ENCODE measurements at regions not wholly inside any gene's neighbourhood (a gene's known extent, or its start where the extent isn't known, plus 50 kb on each side); places are given as distances from the start of the nearest gene placed in this dataset.

DNA sequence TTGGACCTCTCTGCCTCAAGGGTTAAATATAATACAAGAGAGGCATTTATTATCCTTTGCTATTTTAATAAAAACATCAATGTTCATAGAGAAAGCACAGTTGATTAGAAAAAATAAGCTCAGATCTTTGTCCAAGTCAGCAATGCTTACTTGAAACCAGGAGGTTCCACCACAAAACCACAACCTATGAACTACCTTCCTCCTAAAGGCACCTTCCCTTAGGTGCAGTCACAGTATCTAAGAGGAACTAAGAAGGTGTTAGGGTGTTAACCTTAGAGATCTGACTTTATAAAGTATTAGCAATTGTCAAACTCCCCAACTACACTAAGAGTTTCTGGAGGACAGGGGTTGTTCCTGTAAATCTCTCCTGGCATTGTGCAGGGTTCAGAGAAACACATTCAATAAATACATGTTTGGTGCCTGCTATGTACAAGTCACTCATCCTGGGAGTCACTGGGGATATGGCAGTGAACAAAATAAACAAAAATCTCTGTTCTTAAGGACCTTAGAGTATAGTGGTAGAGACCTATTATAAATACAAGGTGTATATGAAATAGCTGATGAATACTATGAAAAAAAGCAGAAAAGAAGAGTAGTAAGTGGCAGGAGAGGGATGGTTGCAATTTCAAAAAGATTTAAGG lies 208.6 kb downstream of the NFKBIZ start:
- Histone ChIP-seq H3K4me3 (ENCODE audit: low read depth, low read length) (no peak overlapping the region), H3K36me3 (ENCODE audit: control insufficient read depth, insufficient read depth, low read length) (no peaks in the 10 kb centered on the region), H3K27me3 (ENCODE audit: control insufficient read depth, insufficient read depth, low read length) (no peaks in the 10 kb centered on the region)
- no peak for TF ChIP-seq CTCF (IDR thresholded peaks at IDR 0.05; ENCODE audit: insufficient read depth, low read depth, low read length)
- ChIA-PET POLR2A (no interaction called here), CTCF (no interaction called here)
- DNase-seq (ENCODE audit: low read depth): no peak

GRCh38 chr3:102059145-102059943 lies 210.0 kb downstream of the NFKBIZ start:
- no peak for DNase-seq (ENCODE audit: low read depth)
- Histone ChIP-seq H3K4me3 (ENCODE audit: low read depth, low read length) (no peak overlapping the region), H3K27me3 (ENCODE audit: control insufficient read depth, insufficient read depth, low read length) (no peaks in the 10 kb centered on the region), H3K36me3 (ENCODE audit: control insufficient read depth, insufficient read depth, low read length) (no peaks in the 10 kb centered on the region)
- no peak for TF ChIP-seq CTCF (IDR thresholded peaks at IDR 0.05; ENCODE audit: insufficient read depth, low read depth, low read length)
- CTCF ChIA-PET: interaction anchor here (1.6 kb wide), 1 partner anchor 8 kb away, joined by 5 read pairs; no protein-coding TSS in a partner anchor
- POLR2A ChIA-PET: no interaction called here

GRCh38 chr3:102060814-102061213 lies 211.5 kb downstream of the NFKBIZ start:
- Histone ChIP-seq H3K36me3 (ENCODE audit: control insufficient read depth, insufficient read depth, low read length) (no peaks in the 10 kb centered on the region), H3K4me3 (ENCODE audit: low read depth, low read length) (no peak overlapping the region), H3K27me3 (ENCODE audit: control insufficient read depth, insufficient read depth, low read length) (no peaks in the 10 kb centered on the region)
- POLR2A ChIA-PET: interaction anchor here (0.6 kb wide), 1 partner anchor 298 kb away, joined by 3 read pairs; no protein-coding TSS in a partner anchor
- TF ChIP-seq CTCF (IDR thresholded peaks at IDR 0.05; ENCODE audit: insufficient read depth, low read depth, low read length): no peak
- DNase-seq (ENCODE audit: low read depth): no peak
- CTCF ChIA-PET: no interaction called here

DNA sequence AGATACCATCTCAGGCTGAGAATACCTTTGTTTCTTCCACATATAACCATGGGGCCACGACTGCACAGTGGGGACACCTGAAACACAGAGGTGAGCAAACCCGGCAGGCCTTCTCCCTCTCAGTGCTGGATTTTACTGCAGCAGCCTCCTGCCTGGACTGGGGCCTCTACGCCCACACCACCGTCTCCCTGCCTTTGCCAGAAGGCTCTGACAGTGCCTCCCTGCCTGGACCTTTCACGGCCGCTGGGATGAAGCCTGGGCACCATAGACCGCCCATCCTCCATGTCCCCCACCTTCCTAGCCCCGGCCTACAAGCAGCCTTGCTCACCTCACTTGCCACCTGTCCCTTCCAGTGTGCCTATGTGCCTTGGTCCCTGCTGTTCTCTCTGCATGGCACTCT lies 214.3 kb downstream of the NFKBIZ start:
- H3K4me3 ChIP-seq (ENCODE audit: low read depth, low read length): no peak overlapping the region
- no peak for DNase-seq (ENCODE audit: low read depth)
- ChIA-PET POLR2A (no interaction called here), CTCF (no interaction called here)
- H3K27me3 ChIP-seq (ENCODE audit: control insufficient read depth, insufficient read depth, low read length): no peaks in the 10 kb centered on the region
- TF ChIP-seq CTCF (IDR thresholded peaks at IDR 0.05; ENCODE audit: insufficient read depth, low read depth, low read length): no peak
- no peaks in the 10 kb centered on the region for H3K36me3 ChIP-seq (ENCODE audit: control insufficient read depth, insufficient read depth, low read length)

GRCh38 chr3:102066470-102066869 lies 217.2 kb downstream of the NFKBIZ start:
- CTCF ChIA-PET: no interaction called here
- POLR2A ChIA-PET: no interaction called here
- no peak overlapping the region for H3K4me3 ChIP-seq (ENCODE audit: low read depth, low read length)
- no peak for TF ChIP-seq CTCF (IDR thresholded peaks at IDR 0.05; ENCODE audit: insufficient read depth, low read depth, low read length)
- H3K27me3 ChIP-seq (ENCODE audit: control insufficient read depth, insufficient read depth, low read length): no peaks in the 10 kb centered on the region
- H3K36me3 ChIP-seq (ENCODE audit: control insufficient read depth, insufficient read depth, low read length): no peaks in the 10 kb centered on the region
- no peak for DNase-seq (ENCODE audit: low read depth)

All from BJ (cell line).